ENCODE measurements at regions not wholly inside any gene's neighbourhood (a gene's known extent, or its start where the extent isn't known, plus 50 kb on each side); places are given as distances from the start of the nearest gene placed in this dataset.

GRCh38 chr3:13137941-13138832 is 65.0 kb upstream of the IQSEC1 start:
- TF ChIP-seq, protein P1, sequence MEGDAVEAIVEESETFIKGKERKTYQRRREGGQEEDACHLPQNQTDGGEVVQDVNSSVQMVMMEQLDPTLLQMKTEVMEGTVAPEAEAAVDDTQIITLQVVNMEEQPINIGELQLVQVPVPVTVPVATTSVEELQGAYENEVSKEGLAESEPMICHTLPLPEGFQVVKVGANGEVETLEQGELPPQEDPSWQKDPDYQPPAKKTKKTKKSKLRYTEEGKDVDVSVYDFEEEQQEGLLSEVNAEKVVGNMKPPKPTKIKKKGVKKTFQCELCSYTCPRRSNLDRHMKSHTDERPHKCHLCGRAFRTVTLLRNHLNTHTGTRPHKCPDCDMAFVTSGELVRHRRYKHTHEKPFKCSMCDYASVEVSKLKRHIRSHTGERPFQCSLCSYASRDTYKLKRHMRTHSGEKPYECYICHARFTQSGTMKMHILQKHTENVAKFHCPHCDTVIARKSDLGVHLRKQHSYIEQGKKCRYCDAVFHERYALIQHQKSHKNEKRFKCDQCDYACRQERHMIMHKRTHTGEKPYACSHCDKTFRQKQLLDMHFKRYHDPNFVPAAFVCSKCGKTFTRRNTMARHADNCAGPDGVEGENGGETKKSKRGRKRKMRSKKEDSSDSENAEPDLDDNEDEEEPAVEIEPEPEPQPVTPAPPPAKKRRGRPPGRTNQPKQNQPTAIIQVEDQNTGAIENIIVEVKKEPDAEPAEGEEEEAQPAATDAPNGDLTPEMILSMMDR (IDR thresholded peaks at IDR 0.05), result no peak
- TF ChIP-seq POLR2A (IDR thresholded peaks at IDR 0.05), result no peak

Data from ovary (tissue), 3 donors.